HepG2 (cell line): ENCODE measurements at regions not wholly inside any gene's neighbourhood (a gene's known extent, or its start where the extent isn't known, plus 50 kb on each side); places are given as distances from the start of the nearest gene placed in this dataset.

Source experiments
- ATAC-seq: fragments of 200-7000 bp; cut with Tn5 transposase; 3 replicates; pipeline ENCODE4 v1.9.1; 2020; ENCODE audit warnings: mild to moderate bottlenecking, moderate library complexity
- BruUV-seq: library from RNA; stranded (reverse); fragments of 400-500 nt; replicated peaks from 2 replicates; lab custom pipeline; 2021; lab: Mats Ljungman, UMichigan
- CTCF ChIA-PET: fragments of 300-600 bp; formaldehyde crosslinking; extraction: SDS; loops from one replicate; lab custom pipeline; 2021; ENCODE audit warnings: low total read pairs, inconsistent platforms, low intra/inter-chr PET ratio; lab: Yijun Ruan, JAX
- POLR2A ChIA-PET: fragments of 350-600 bp; sonication (Branson Sonifier 250); formaldehyde crosslinking; loops from one replicate; lab custom pipeline; 2020; ENCODE audit warnings: antibody characterized with exemption, inconsistent platforms; lab: Yijun Ruan, JAX
- DNase-seq: peaks from one replicate; pipeline ENCODE4 v3.0.0-alpha.2; 2015; ENCODE audit warnings: low spot score
- FAIRE-seq: peaks from 3 replicates; lab custom pipeline; 2011; peaks lifted over from hg19 to GRCh38; lab: Jason Lieb, UNC
- H2AFZ ChIP-seq: one replicate; pipeline ENCODE4 v1.6.1; 2011; ENCODE audit warnings: low read length, inconsistent platforms
- H3K27ac ChIP-seq: fragments of 300-600 bp; 3 replicates; pipeline ENCODE4 v1.8.0; 2011; ENCODE audit warnings: mixed run types, mild to moderate bottlenecking, mixed read lengths, low read length, inconsistent platforms; ENCODE audit not compliant: insufficient read depth; ENCODE audit errors: extremely low read length
- H3K27me3 ChIP-seq, 2 experiments: fragments of 200-600 bp in 1 of 2; 2 replicates in 1 of 2; 3 replicates in 1 of 2; pipeline versions ENCODE4 v1.6.0 to v1.8.0; 2011; ENCODE audit warnings: low read length in 2 of 2, mild to moderate bottlenecking in 2 of 2, moderate library complexity in 2 of 2, inconsistent platforms in 1 of 2; ENCODE audit not compliant: insufficient read depth in 2 of 2, control insufficient read depth in 1 of 2
- H3K36me3 ChIP-seq, 2 experiments: fragments of 200-600 bp in 1 of 2; replicated peaks in 1 of 2; 2 replicates in 1 of 2; 3 replicates in 1 of 2; pipeline versions ENCODE4 v1.5.1 to v1.8.0; 2011; ENCODE audit warnings: low read length in 2 of 2, inconsistent platforms in 1 of 2; ENCODE audit not compliant: insufficient read depth in 2 of 2, control insufficient read depth in 1 of 2
- H3K4me1 ChIP-seq: 2 replicates; pipeline ENCODE4 v1.5.1; 2012; ENCODE audit warnings: low read length, inconsistent platforms; ENCODE audit not compliant: insufficient read depth
- H3K4me2 ChIP-seq: 2 replicates; pipeline ENCODE4 v1.6.0; 2011; ENCODE audit warnings: low read depth, low read length, inconsistent platforms
- H3K4me3 ChIP-seq, 3 experiments: fragments of 200-600 bp in 1 of 3; sonication (generic), shearing (Covaris generic) in 1 of 3; replicated peaks in 1 of 3; 2 replicates each; pipeline ENCODE4 v1.5.1; 2011 to 2016; ENCODE audit warnings: low read length in 3 of 3, inconsistent platforms in 2 of 3, low read depth in 2 of 3, mild to moderate bottlenecking in 2 of 3, control low read depth in 1 of 3, mixed read lengths in 1 of 3; ENCODE audit not compliant: insufficient read depth in 1 of 3
- H3K79me2 ChIP-seq: one replicate; pipeline ENCODE4 v1.6.1; 2011; ENCODE audit warnings: low read length, inconsistent platforms; ENCODE audit not compliant: insufficient read depth
- H3K9ac ChIP-seq: 2 replicates; pipeline ENCODE4 v1.6.0; 2011; ENCODE audit warnings: mild to moderate bottlenecking, low read depth, low read length, inconsistent platforms; ENCODE audit not compliant: insufficient read depth
- H3K9me3 ChIP-seq: 2 replicates; pipeline ENCODE4 v1.5.1; 2012; ENCODE audit warnings: mild to moderate bottlenecking, low read length
- H4K20me1 ChIP-seq: 2 replicates; pipeline ENCODE4 v1.6.0; 2011; ENCODE audit warnings: inconsistent platforms, mild to moderate bottlenecking, low read length, moderate library complexity; ENCODE audit not compliant: insufficient read depth
- CREB1 ChIP-seq, 2 experiments: fragments of 450-650 bp in 1 of 2; IDR thresholded peaks; 2 replicates each; pipeline ENCODE4 v1.6.1; 2016 to 2017; ENCODE audit warnings: control low read depth in 1 of 2, mild to moderate bottlenecking in 1 of 2, missing compliant biosample characterization in 1 of 2, missing genetic modification characterization in 1 of 2
- ZKSCAN8 ChIP-seq: IDR thresholded peaks from 2 replicates; pipeline ENCODE4 v1.6.1; 2016; ENCODE audit warnings: borderline replicate concordance, missing genetic modification reagents, missing compliant biosample characterization
- ZNF746 ChIP-seq: sonication (generic); formaldehyde crosslinking; IDR thresholded peaks from 2 replicates; pipeline ENCODE4 v1.8.0; 2022; ENCODE audit warnings: mild to moderate bottlenecking, missing genetic modification reagents
- WGBS: methylation state at CpG from one replicate; pipeline ENCODE4 v1.1.6; 2017; ENCODE audit warnings: low lambda C conversion rate; 5-methylcytosine and 5-hydroxymethylcytosine counted together
- in situ Hi-C: cut with HindIII; loops from 2 replicates; pipeline ENCODE4 v1.10.0; 2017; ENCODE audit warnings: low pct_unique_long_range_greater_than_20kb; ENCODE audit not compliant: extremely low pct_ligation_motif_present
- intact Hi-C: fragments of 100-400 bp; cut with micrococcal nuclease; formaldehyde crosslinking; loops from one replicate; pipeline ENCODE4 v1.10.0; 2022; ENCODE audit not compliant: unreplicated experiment
- TF ChIP-seq, protein P1 (sequence below): IDR thresholded peaks from 2 replicates; pipeline ENCODE4 v1.6.1; 2018; ENCODE audit warnings: missing genetic modification reagents

- POLR2A ChIA-PET, result no interaction called here
- no peaks in the 10 kb centered on the region for H4K20me1 ChIP-seq
- no peak for FAIRE-seq
- in situ Hi-C loops (no loop called here), intact Hi-C loops (no loop called here)
- H3K9ac ChIP-seq, result no peak overlapping the region
- H2AFZ ChIP-seq, result no peak overlapping the region
- TF ChIP-seq, protein P1, sequence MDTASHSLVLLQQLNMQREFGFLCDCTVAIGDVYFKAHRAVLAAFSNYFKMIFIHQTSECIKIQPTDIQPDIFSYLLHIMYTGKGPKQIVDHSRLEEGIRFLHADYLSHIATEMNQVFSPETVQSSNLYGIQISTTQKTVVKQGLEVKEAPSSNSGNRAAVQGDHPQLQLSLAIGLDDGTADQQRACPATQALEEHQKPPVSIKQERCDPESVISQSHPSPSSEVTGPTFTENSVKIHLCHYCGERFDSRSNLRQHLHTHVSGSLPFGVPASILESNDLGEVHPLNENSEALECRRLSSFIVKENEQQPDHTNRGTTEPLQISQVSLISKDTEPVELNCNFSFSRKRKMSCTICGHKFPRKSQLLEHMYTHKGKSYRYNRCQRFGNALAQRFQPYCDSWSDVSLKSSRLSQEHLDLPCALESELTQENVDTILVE, result no peak
- H3K27me3 ChIP-seq, result no peaks in the 10 kb centered on the region; a peak in 1 of 5 replicates
- H3K79me2 ChIP-seq, result no peaks in the 10 kb centered on the region
- WGBS, result 0% methylated on average over 1 of the region's 1 CpG
- H3K36me3 ChIP-seq, result no peaks in the 10 kb centered on the region
- no peak overlapping the region for H3K4me3 ChIP-seq
- CTCF ChIA-PET, result no interaction called here
- no peak for ATAC-seq
- no peaks in the 10 kb centered on the region for H3K4me1 ChIP-seq
- no TSS peak for BruUV-seq
- DNase-seq, result no peak
- no peak overlapping the region for H3K4me2 ChIP-seq
- H3K9me3 ChIP-seq, result no peaks in the 10 kb centered on the region
- no peak overlapping the region for H3K27ac ChIP-seq
Observed at GRCh38 chr3:33941804-33942203, 143.4 kb downstream of the PDCD6IP start.

GRCh38 chr3:33942483-33943150 is 144.2 kb downstream of the PDCD6IP start:
- no peak overlapping the region for H3K4me2 ChIP-seq
- no peak for FAIRE-seq
- 28% methylated on average over 4 of the region's 4 CpGs for WGBS

More at GRCh38 chr3:33942483-33943150, 144.2 kb downstream of the PDCD6IP start:
- no peaks in the 10 kb centered on the region for H3K79me2 ChIP-seq
- H3K4me3 ChIP-seq, result no peak overlapping the region
- POLR2A ChIA-PET, result no interaction called here
- H3K36me3 ChIP-seq, result no peaks in the 10 kb centered on the region
- no peaks in the 10 kb centered on the region; a peak in 1 of 5 replicates for H3K27me3 ChIP-seq
- H3K9ac ChIP-seq, result no peak overlapping the region
- H2AFZ ChIP-seq, result no peak overlapping the region
- TF ChIP-seq CREB1 (IDR thresholded peaks at IDR 0.05) (peak; percentile 60), CREB1 (CRISPR knock-in tag; IDR thresholded peaks at IDR 0.05) (no peak), ZNF746 (no peak), ZKSCAN8 (CRISPR knock-in tag) (no peak)
- no peaks in the 10 kb centered on the region for H3K4me1 ChIP-seq
- no peaks in the 10 kb centered on the region for H4K20me1 ChIP-seq
- H3K9me3 ChIP-seq, result no peaks in the 10 kb centered on the region
- H3K27ac ChIP-seq, result no peak overlapping the region
- no TSS peak for BruUV-seq
- intact Hi-C loops, result no loop called here
- ATAC-seq (no peak), DNase-seq (no peak)
- CTCF ChIA-PET, result no interaction called here
- in situ Hi-C loops, result no loop called here
